ENCODE measurements at regions not wholly inside any gene's neighbourhood (a gene's known extent, or its start where the extent isn't known, plus 50 kb on each side); places are given as distances from the start of the nearest gene placed in this dataset.

- H3K4me3 Mint-ChIP-seq (ENCODE audit: unreplicated experiment), result no peak overlapping the region
- peaks cover 5% of the 10 kb centered on the region for H3K9me3 Mint-ChIP-seq (ENCODE audit: unreplicated experiment)
- no peak for TF ChIP-seq CTCF (IDR thresholded peaks at IDR 0.05; ENCODE audit: partially characterized antibody, unreplicated experiment)
Measured at GRCh38 chr16:8062677-8063076, 527.6 kb downstream of the TMEM114 start.

GRCh38 chr16:8055761-8056160 lies 534.5 kb downstream of the TMEM114 start:
- DNase-seq, result no peak
- no peak overlapping the region for H3K4me3 Mint-ChIP-seq (ENCODE audit: unreplicated experiment)
- H3K27ac Mint-ChIP-seq (ENCODE audit: unreplicated experiment), result no peak overlapping the region
- no peak for TF ChIP-seq CTCF (IDR thresholded peaks at IDR 0.05; ENCODE audit: partially characterized antibody, unreplicated experiment)
- no peaks in the 10 kb centered on the region for H3K27me3 Mint-ChIP-seq (ENCODE audit: unreplicated experiment)
- H3K4me1 Mint-ChIP-seq (ENCODE audit: low read depth, unreplicated experiment), result no peaks in the 10 kb centered on the region
- H3K36me3 Mint-ChIP-seq (ENCODE audit: unreplicated experiment), result peaks cover 7% of the 10 kb centered on the region
- peaks cover 3% of the 10 kb centered on the region for H3K9me3 Mint-ChIP-seq (ENCODE audit: unreplicated experiment)

More at GRCh38 chr16:8062677-8063076, 527.6 kb downstream of the TMEM114 start:
- Mint-ChIP-seq H3K27ac (ENCODE audit: unreplicated experiment) (no peak overlapping the region), H3K4me1 (ENCODE audit: low read depth, unreplicated experiment) (no peaks in the 10 kb centered on the region), H3K27me3 (ENCODE audit: unreplicated experiment) (no peaks in the 10 kb centered on the region), H3K36me3 (ENCODE audit: unreplicated experiment) (peaks cover 12% of the 10 kb centered on the region)
- DNase-seq, result no peak

DNA sequence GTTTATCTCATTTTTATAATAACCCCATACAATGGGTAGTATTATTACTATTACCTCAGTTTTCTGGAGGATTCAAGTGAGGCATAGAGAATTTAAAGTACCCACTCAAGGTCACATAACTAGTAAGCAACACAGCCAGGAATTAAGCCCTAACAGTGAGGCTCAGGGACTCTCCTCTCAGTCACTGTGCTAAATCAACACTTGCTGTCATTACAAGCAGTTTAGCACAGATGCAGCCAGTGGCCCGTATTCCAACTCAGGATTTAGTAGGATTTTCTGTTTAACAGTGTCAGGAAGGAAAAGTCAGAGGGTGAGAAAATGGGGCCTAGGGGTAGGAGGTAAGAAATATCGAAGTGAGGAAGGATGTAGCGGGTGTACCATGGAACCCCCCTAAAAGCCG lies 536.9 kb downstream of the TMEM114 start:
- peaks cover 6% of the 10 kb centered on the region for H3K9me3 Mint-ChIP-seq (ENCODE audit: unreplicated experiment)
- H3K4me1 Mint-ChIP-seq (ENCODE audit: low read depth, unreplicated experiment), result no peaks in the 10 kb centered on the region
- no peak overlapping the region for H3K4me3 Mint-ChIP-seq (ENCODE audit: unreplicated experiment)
- no peak overlapping the region for H3K27ac Mint-ChIP-seq (ENCODE audit: unreplicated experiment)
- H3K27me3 Mint-ChIP-seq (ENCODE audit: unreplicated experiment), result no peaks in the 10 kb centered on the region
- H3K36me3 Mint-ChIP-seq (ENCODE audit: unreplicated experiment), result peaks cover 7% of the 10 kb centered on the region
- TF ChIP-seq CTCF (IDR thresholded peaks at IDR 0.05; ENCODE audit: partially characterized antibody, unreplicated experiment), result no peak
- no peak for DNase-seq

DNA sequence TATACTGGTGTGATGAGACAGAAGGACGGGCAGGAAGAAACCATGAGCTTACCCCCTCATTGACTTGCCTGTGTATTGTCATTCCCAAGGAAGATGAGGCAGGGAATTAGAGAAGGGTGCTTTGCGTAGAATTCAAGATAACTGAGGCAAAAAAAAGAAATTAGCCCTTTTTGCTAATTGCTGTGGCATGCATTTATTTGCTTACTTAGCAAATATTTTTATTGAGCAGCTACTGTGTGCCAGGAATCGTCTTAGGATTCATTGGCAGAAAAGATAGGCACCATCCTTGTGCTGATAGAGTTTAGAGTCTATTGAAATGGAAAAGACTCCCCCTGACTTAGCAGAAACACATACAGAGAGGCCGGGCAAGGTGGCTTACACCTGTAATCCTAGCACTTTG lies 541.9 kb downstream of the TMEM114 start:
- TF ChIP-seq CTCF (IDR thresholded peaks at IDR 0.05; ENCODE audit: partially characterized antibody, unreplicated experiment), result no peak
- DNase-seq, result no peak
- Mint-ChIP-seq H3K36me3 (ENCODE audit: unreplicated experiment) (peaks cover 10% of the 10 kb centered on the region), H3K4me3 (ENCODE audit: unreplicated experiment) (no peak overlapping the region), H3K9me3 (ENCODE audit: unreplicated experiment) (peaks cover 3% of the 10 kb centered on the region), H3K4me1 (ENCODE audit: low read depth, unreplicated experiment) (no peaks in the 10 kb centered on the region), H3K27ac (ENCODE audit: unreplicated experiment) (no peak overlapping the region), H3K27me3 (ENCODE audit: unreplicated experiment) (peaks cover 2% of the 10 kb centered on the region)

DNA sequence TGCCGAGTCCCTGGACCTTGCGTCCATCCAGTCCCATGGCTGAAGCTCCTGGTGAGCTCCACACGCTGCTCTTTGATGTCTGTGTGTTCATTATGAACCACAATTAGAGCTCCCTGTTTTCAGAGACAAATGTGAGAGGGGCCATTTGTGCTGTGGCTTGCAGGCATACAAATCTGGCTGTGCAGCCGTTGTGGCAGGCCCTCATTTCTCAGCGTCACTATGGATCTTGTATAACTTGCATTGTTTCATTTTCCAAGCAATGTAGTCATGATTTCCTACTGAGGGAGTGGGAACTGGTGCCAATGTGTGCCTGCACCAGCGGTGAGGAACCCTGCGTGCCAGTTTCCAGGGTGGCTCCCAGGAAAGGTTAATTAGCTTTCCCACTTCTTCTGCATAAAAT lies 542.6 kb downstream of the TMEM114 start:
- TF ChIP-seq CTCF (IDR thresholded peaks at IDR 0.05; ENCODE audit: partially characterized antibody, unreplicated experiment), result no peak
- H3K36me3 Mint-ChIP-seq (ENCODE audit: unreplicated experiment), result peaks cover 10% of the 10 kb centered on the region
- H3K27ac Mint-ChIP-seq (ENCODE audit: unreplicated experiment), result no peak overlapping the region
- no peak for DNase-seq
- H3K9me3 Mint-ChIP-seq (ENCODE audit: unreplicated experiment), result peaks cover 3% of the 10 kb centered on the region
- H3K4me1 Mint-ChIP-seq (ENCODE audit: low read depth, unreplicated experiment), result no peaks in the 10 kb centered on the region
- H3K27me3 Mint-ChIP-seq (ENCODE audit: unreplicated experiment), result peaks cover 2% of the 10 kb centered on the region
- H3K4me3 Mint-ChIP-seq (ENCODE audit: unreplicated experiment), result no peak overlapping the region

Data from glutamatergic neuron (in vitro differentiated cells).